Astrocyte (in vitro differentiated cells and primary cell): ENCODE measurements at regions not wholly inside any gene's neighbourhood (a gene's known extent, or its start where the extent isn't known, plus 50 kb on each side); places are given as distances from the start of the nearest gene placed in this dataset.

ENCODE experiments used
- DNase-seq: peaks from one replicate; pipeline ENCODE4 v3.0.0-alpha.2; 2010; ENCODE audit warnings: low read depth
- FAIRE-seq: peaks from 2 replicates; lab custom pipeline; 2011; peaks lifted over from hg19 to GRCh38; lab: Jason Lieb, UNC
- H2AFZ ChIP-seq: 2 replicates; pipeline ENCODE4 v1.6.0; 2012; ENCODE audit warnings: low read depth, low read length, inconsistent platforms
- H3K27ac ChIP-seq: 2 replicates; pipeline ENCODE4 v1.5.1; 2011; ENCODE audit warnings: low read depth, low read length, inconsistent platforms
- H3K27me3 ChIP-seq: 2 replicates; pipeline ENCODE4 v1.6.0; 2011; ENCODE audit warnings: low read length, inconsistent platforms; ENCODE audit not compliant: insufficient read depth
- H3K36me3 ChIP-seq: 2 replicates; pipeline ENCODE4 v1.5.1; 2011; ENCODE audit warnings: low read length, inconsistent platforms; ENCODE audit not compliant: insufficient read depth
- H3K4me1 ChIP-seq: 2 replicates; pipeline ENCODE4 v1.5.1; 2011; ENCODE audit warnings: low read length, inconsistent platforms; ENCODE audit not compliant: insufficient read depth
- H3K4me2 ChIP-seq: 2 replicates; pipeline ENCODE4 v1.6.0; 2012; ENCODE audit warnings: low read length, inconsistent platforms
- H3K4me3 ChIP-seq: 2 replicates; pipeline ENCODE4 v1.5.1; 2011; ENCODE audit warnings: low read depth, mild to moderate bottlenecking, low read length, inconsistent platforms; ENCODE audit not compliant: insufficient read depth
- H3K79me2 ChIP-seq: 2 replicates; pipeline ENCODE4 v1.6.0; 2012; ENCODE audit warnings: mild to moderate bottlenecking, low read length, inconsistent platforms; ENCODE audit not compliant: insufficient read depth
- H3K9ac ChIP-seq: 2 replicates; pipeline ENCODE4 v1.6.0; 2012; ENCODE audit warnings: mild to moderate bottlenecking, low read length, inconsistent platforms
- H3K9me3 ChIP-seq: 2 replicates; pipeline ENCODE4 v1.5.1; 2012; ENCODE audit warnings: low read depth, mild to moderate bottlenecking, low read length, inconsistent platforms; ENCODE audit not compliant: insufficient read depth
- H4K20me1 ChIP-seq: 2 replicates; pipeline ENCODE4 v1.6.0; 2012; ENCODE audit warnings: low read length, inconsistent platforms; ENCODE audit not compliant: insufficient read depth
- H3K27ac Mint-ChIP-seq: one replicate; pipeline ENCODE4 v1.8.0; 2021; ENCODE audit warnings: mild to moderate bottlenecking, mixed read lengths; ENCODE audit not compliant: unreplicated experiment
- H3K27me3 Mint-ChIP-seq: one replicate; pipeline ENCODE4 v1.8.0; 2021; ENCODE audit warnings: low read depth, mixed read lengths; ENCODE audit not compliant: unreplicated experiment
- H3K36me3 Mint-ChIP-seq: one replicate; pipeline ENCODE4 v1.8.0; 2021; ENCODE audit warnings: low read depth, mixed read lengths; ENCODE audit not compliant: unreplicated experiment
- H3K4me1 Mint-ChIP-seq: one replicate; pipeline ENCODE4 v1.8.0; 2021; ENCODE audit warnings: low read depth, mixed read lengths; ENCODE audit not compliant: unreplicated experiment
- H3K4me3 Mint-ChIP-seq: one replicate; pipeline ENCODE4 v1.8.0; 2021; ENCODE audit warnings: mild to moderate bottlenecking, moderate library complexity, mixed read lengths; ENCODE audit not compliant: unreplicated experiment
- H3K9me3 Mint-ChIP-seq: one replicate; pipeline ENCODE4 v1.8.0; 2021; ENCODE audit warnings: mild to moderate bottlenecking, mixed read lengths; ENCODE audit not compliant: unreplicated experiment
- EZH2 ChIP-seq: IDR thresholded peaks from 2 replicates; pipeline ENCODE4 v1.6.1; 2012; ENCODE audit warnings: mild to moderate bottlenecking, low read length, inconsistent platforms; ENCODE audit not compliant: insufficient read depth
- TF ChIP-seq, protein P1 (sequence below): IDR thresholded peaks from 2 replicates; pipeline ENCODE4 v1.5.1; 2011; ENCODE audit warnings: low read depth, mild to moderate bottlenecking, inconsistent platforms, low read length, moderate library complexity; ENCODE audit not compliant: insufficient read depth

- Histone ChIP-seq H3K79me2 (no peaks in the 10 kb centered on the region), H3K4me1 (no peaks in the 10 kb centered on the region), H3K4me2 (no peak overlapping the region), H2AFZ (no peak overlapping the region), H3K9ac (no peak overlapping the region), H3K36me3 (no peaks in the 10 kb centered on the region), H4K20me1 (no peaks in the 10 kb centered on the region), H3K4me3 (no peak overlapping the region), H3K27ac (no peak overlapping the region), H3K27me3 (no peaks in the 10 kb centered on the region), H3K9me3 (no peaks in the 10 kb centered on the region)
- Mint-ChIP-seq H3K36me3 (no peaks in the 10 kb centered on the region), H3K27me3 (no peaks in the 10 kb centered on the region), H3K27ac (no peak overlapping the region), H3K4me1 (no peaks in the 10 kb centered on the region), H3K4me3 (no peak overlapping the region), H3K9me3 (peaks cover 4% of the 10 kb centered on the region)
- DNase-seq (no peak), FAIRE-seq (no peak)
- no peak for TF ChIP-seq EZH2
- TF ChIP-seq, protein P1, sequence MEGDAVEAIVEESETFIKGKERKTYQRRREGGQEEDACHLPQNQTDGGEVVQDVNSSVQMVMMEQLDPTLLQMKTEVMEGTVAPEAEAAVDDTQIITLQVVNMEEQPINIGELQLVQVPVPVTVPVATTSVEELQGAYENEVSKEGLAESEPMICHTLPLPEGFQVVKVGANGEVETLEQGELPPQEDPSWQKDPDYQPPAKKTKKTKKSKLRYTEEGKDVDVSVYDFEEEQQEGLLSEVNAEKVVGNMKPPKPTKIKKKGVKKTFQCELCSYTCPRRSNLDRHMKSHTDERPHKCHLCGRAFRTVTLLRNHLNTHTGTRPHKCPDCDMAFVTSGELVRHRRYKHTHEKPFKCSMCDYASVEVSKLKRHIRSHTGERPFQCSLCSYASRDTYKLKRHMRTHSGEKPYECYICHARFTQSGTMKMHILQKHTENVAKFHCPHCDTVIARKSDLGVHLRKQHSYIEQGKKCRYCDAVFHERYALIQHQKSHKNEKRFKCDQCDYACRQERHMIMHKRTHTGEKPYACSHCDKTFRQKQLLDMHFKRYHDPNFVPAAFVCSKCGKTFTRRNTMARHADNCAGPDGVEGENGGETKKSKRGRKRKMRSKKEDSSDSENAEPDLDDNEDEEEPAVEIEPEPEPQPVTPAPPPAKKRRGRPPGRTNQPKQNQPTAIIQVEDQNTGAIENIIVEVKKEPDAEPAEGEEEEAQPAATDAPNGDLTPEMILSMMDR, result no peak
These were observed 117.0 kb downstream of the ZC3H11B start for GRCh38 chr1:219495737-219496408.

DNA sequence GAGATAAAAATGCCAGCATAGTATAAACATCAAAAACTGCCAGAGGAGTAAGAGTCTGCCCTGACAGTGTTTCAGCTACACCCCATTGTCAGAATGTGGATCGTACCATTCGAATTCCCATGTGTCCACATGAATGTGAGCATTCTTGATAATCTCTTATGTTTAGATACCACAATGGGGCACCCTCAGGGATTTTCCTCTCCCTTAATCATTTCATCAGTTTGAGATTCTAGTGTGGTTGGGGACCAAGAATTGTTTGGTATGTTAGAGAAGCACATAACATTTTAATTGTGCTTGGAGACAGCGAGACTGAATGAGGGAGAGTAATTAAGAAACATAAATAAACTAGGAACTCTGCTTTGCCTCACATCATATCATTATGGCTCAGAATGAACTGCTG lies 120.2 kb downstream of the ZC3H11B start:
- H3K27me3 Mint-ChIP-seq, result no peaks in the 10 kb centered on the region
- H3K9me3 Mint-ChIP-seq, result no peaks in the 10 kb centered on the region
- Histone ChIP-seq H3K4me1 (no peaks in the 10 kb centered on the region), H3K9ac (no peak overlapping the region), H3K4me2 (no peak overlapping the region), H4K20me1 (no peaks in the 10 kb centered on the region), H3K4me3 (no peak overlapping the region), H3K27ac (no peak overlapping the region), H2AFZ (no peak overlapping the region), H3K79me2 (no peaks in the 10 kb centered on the region), H3K36me3 (no peaks in the 10 kb centered on the region), H3K9me3 (no peaks in the 10 kb centered on the region), H3K27me3 (no peaks in the 10 kb centered on the region)
- peaks cover 4% of the 10 kb centered on the region for H3K4me1 Mint-ChIP-seq
- no peak for TF ChIP-seq EZH2
- TF ChIP-seq, protein P1, result no peak
- FAIRE-seq (no peak), DNase-seq (no peak)
- H3K36me3 Mint-ChIP-seq, result no peaks in the 10 kb centered on the region
- H3K27ac Mint-ChIP-seq, result no peak overlapping the region
- no peak overlapping the region for H3K4me3 Mint-ChIP-seq

DNA sequence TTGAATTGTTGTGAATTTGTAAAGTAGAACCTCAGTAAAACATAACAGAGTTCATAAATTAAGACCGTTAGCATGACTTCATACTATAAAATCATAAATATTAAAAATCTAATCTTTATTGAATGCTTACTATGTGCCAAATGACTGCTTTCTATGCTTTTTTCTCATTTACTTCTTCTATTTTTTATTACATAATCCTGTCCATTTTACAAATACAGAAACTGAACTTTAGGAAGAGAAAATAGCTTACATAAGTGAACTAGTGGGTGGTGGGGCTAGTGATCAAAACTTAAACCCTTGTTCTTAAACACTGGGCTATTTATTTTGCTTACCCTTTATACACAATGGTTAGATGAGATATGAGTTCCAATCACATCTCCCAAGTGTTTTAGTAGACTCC lies 122.3 kb downstream of the ZC3H11B start:
- no peak for FAIRE-seq
- H3K4me3 ChIP-seq, result no peak overlapping the region
- no peaks in the 10 kb centered on the region for H4K20me1 ChIP-seq
- no peaks in the 10 kb centered on the region for H3K36me3 ChIP-seq
- no peaks in the 10 kb centered on the region for H3K79me2 ChIP-seq
- Mint-ChIP-seq H3K27ac (no peak overlapping the region), H3K36me3 (no peaks in the 10 kb centered on the region), H3K4me3 (no peak overlapping the region), H3K4me1 (peaks cover 4% of the 10 kb centered on the region), H3K9me3 (no peaks in the 10 kb centered on the region), H3K27me3 (no peaks in the 10 kb centered on the region)
- H3K27ac ChIP-seq, result no peak overlapping the region
- no peaks in the 10 kb centered on the region for H3K27me3 ChIP-seq
- TF ChIP-seq, protein P1, result no peak
- TF ChIP-seq EZH2, result no peak
- no peak for DNase-seq
- no peaks in the 10 kb centered on the region for H3K9me3 ChIP-seq
- no peak overlapping the region for H3K9ac ChIP-seq
- no peak overlapping the region for H3K4me2 ChIP-seq
- H3K4me1 ChIP-seq, result no peaks in the 10 kb centered on the region
- no peak overlapping the region for H2AFZ ChIP-seq
